HG02610 (cell line): ENCODE measurements at regions not wholly inside any gene's neighbourhood (a gene's known extent, or its start where the extent isn't known, plus 50 kb on each side); places are given as distances from the start of the nearest gene placed in this dataset.

Source experiments
- ATAC-seq: cut with Tn5 transposase; IDR thresholded peaks from one replicate; pipeline ENCODE4 v1.9.1; 2021; ENCODE audit warnings: mild to moderate bottlenecking, moderate library complexity; ENCODE audit not compliant: unreplicated experiment

- ATAC-seq = no peak
Measured at GRCh38 chr17:5817475-5818395, 233.4 kb upstream of the NLRP1 start.

GRCh38 chr17:5819396-5819795 is 235.1 kb upstream of the NLRP1 start:
- ATAC-seq = no peak

GRCh38 chr17:5819921-5820685 is 235.8 kb upstream of the NLRP1 start:
- no peak for ATAC-seq

- no peak for ATAC-seq
Measured at GRCh38 chr17:5820721-5821456, 236.6 kb upstream of the NLRP1 start.

- ATAC-seq = no peak
Measured at GRCh38 chr17:5821803-5822202, 237.5 kb upstream of the NLRP1 start.

- no peak for ATAC-seq
Measured at GRCh38 chr17:5822281-5823060, 238.2 kb upstream of the NLRP1 start.

GRCh38 chr17:5823219-5823618 is 238.9 kb upstream of the NLRP1 start:
- no peak for ATAC-seq

GRCh38 chr17:5825717-5826330 is 241.5 kb upstream of the NLRP1 start:
- ATAC-seq = no peak

GRCh38 chr17:5826384-5826783 is 242.1 kb upstream of the NLRP1 start:
- ATAC-seq = no peak

- ATAC-seq = no peak
Measured at GRCh38 chr17:5830921-5831320, 239.3 kb upstream of the WSCD1 start.

GRCh38 chr17:5832886-5833285 is 237.3 kb upstream of the WSCD1 start:
- no peak for ATAC-seq

- no peak for ATAC-seq
Measured at GRCh38 chr17:5837055-5837491, 233.1 kb upstream of the WSCD1 start.

- ATAC-seq = no peak
Measured at GRCh38 chr17:5838661-5839300, 231.4 kb upstream of the WSCD1 start.

GRCh38 chr17:5840811-5841446 is 229.2 kb upstream of the WSCD1 start:
- no peak for ATAC-seq

GRCh38 chr17:5841862-5842261 is 228.3 kb upstream of the WSCD1 start:
- no peak for ATAC-seq

- ATAC-seq = no peak
Measured at GRCh38 chr17:5843366-5844026, 226.7 kb upstream of the WSCD1 start.

GRCh38 chr17:5846001-5846400 is 224.2 kb upstream of the WSCD1 start:
- no peak for ATAC-seq

- no peak for ATAC-seq
Measured at GRCh38 chr17:5854871-5855554, 215.2 kb upstream of the WSCD1 start.
